AG04450 (cell line): ENCODE measurements at regions not wholly inside any gene's neighbourhood (a gene's known extent, or its start where the extent isn't known, plus 50 kb on each side); places are given as distances from the start of the nearest gene placed in this dataset.

ENCODE experiments used
- CTCF ChIA-PET: fragments of 300-600, 350-600 bp; formaldehyde crosslinking; extraction: SDS; loops from one replicate; lab custom pipeline; 2022; ENCODE audit warnings: antibody characterized with exemption, inconsistent platforms; lab: Charles Lee
- POLR2A ChIA-PET: fragments of 350-600 bp; formaldehyde crosslinking; extraction: SDS; loops from one replicate; lab custom pipeline; 2021; ENCODE audit warnings: antibody characterized with exemption, inconsistent platforms; lab: Yijun Ruan, JAX
- DNase-seq: peaks from one replicate; pipeline ENCODE4 v3.0.0-alpha.2; 2011; ENCODE audit warnings: low read depth, low spot score
- H3K27ac ChIP-seq: one replicate; pipeline ENCODE4 v1.5.1; 2012; ENCODE audit warnings: low read depth, low read length, control low read depth
- H3K27me3 ChIP-seq: one replicate; pipeline ENCODE4 v1.6.0; 2012; ENCODE audit warnings: low read length; ENCODE audit not compliant: control insufficient read depth, insufficient read depth
- H3K4me3 ChIP-seq: 2 replicates; pipeline ENCODE4 v1.5.1; 2011; ENCODE audit warnings: mild to moderate bottlenecking, low read depth, low read length, control low read depth
- H3K9me3 ChIP-seq: 2 replicates; pipeline ENCODE4 v1.5.1; 2012; ENCODE audit warnings: low read length; ENCODE audit not compliant: control insufficient read depth, insufficient read depth
- CTCF ChIP-seq: IDR thresholded peaks from 2 replicates; pipeline ENCODE4 v1.5.1; 2011; ENCODE audit warnings: low read depth, low read length, control low read depth, inconsistent platforms

- ChIA-PET POLR2A (no interaction called here), CTCF (no interaction called here)
- no peaks in the 10 kb centered on the region for H3K9me3 ChIP-seq
- H3K4me3 ChIP-seq, result no peak overlapping the region
- H3K27ac ChIP-seq, result no peak overlapping the region
- no peak for DNase-seq
- no peaks in the 10 kb centered on the region for H3K27me3 ChIP-seq
- no peak for TF ChIP-seq CTCF
Measured at GRCh38 chr1:82587371-82587770, 786.6 kb downstream of the ADGRL2 start.

GRCh38 chr1:82586473-82586872 lies 785.7 kb downstream of the ADGRL2 start:
- Histone ChIP-seq H3K27ac (no peak overlapping the region), H3K9me3 (no peaks in the 10 kb centered on the region), H3K4me3 (no peak overlapping the region), H3K27me3 (no peaks in the 10 kb centered on the region)
- ChIA-PET CTCF (no interaction called here), POLR2A (no interaction called here)
- TF ChIP-seq CTCF, result no peak
- DNase-seq, result no peak

GRCh38 chr1:82582347-82582746 lies 781.6 kb downstream of the ADGRL2 start:
- Histone ChIP-seq H3K9me3 (no peaks in the 10 kb centered on the region), H3K27ac (no peak overlapping the region), H3K27me3 (no peaks in the 10 kb centered on the region), H3K4me3 (no peak overlapping the region)
- no peak for DNase-seq
- POLR2A ChIA-PET, result no interaction called here
- CTCF ChIA-PET, result no interaction called here
- no peak for TF ChIP-seq CTCF

- no peak for DNase-seq
- no peak for TF ChIP-seq CTCF
- no peak overlapping the region for H3K27ac ChIP-seq
- H3K4me3 ChIP-seq, result no peak overlapping the region
- no peaks in the 10 kb centered on the region for H3K9me3 ChIP-seq
- no peaks in the 10 kb centered on the region for H3K27me3 ChIP-seq
- CTCF ChIA-PET, result no interaction called here
- POLR2A ChIA-PET, result no interaction called here
Measured at GRCh38 chr1:82578086-82578726, 777.5 kb downstream of the ADGRL2 start.

- no peak for DNase-seq
- no peak for TF ChIP-seq CTCF
- Histone ChIP-seq H3K27ac (no peak overlapping the region), H3K27me3 (no peaks in the 10 kb centered on the region), H3K4me3 (no peak overlapping the region), H3K9me3 (no peaks in the 10 kb centered on the region)
- ChIA-PET CTCF (no interaction called here), POLR2A (no interaction called here)
Measured at GRCh38 chr1:82567348-82567747, 766.6 kb downstream of the ADGRL2 start.
